HG03175 (cell line): ENCODE measurements at regions not wholly inside any gene's neighbourhood (a gene's known extent, or its start where the extent isn't known, plus 50 kb on each side); places are given as distances from the start of the nearest gene placed in this dataset.
A peak's percentile ranks its signal among the peaks of the same experiment; 100 is the strongest.

Experiments
- ATAC-seq: cut with Tn5 transposase; IDR thresholded peaks from one replicate; pipeline ENCODE4 v1.9.1; 2021; ENCODE audit warnings: mild to moderate bottlenecking, moderate library complexity; ENCODE audit not compliant: unreplicated experiment

GRCh38 chr4:144557404-144557803 is 88.6 kb upstream of the HHIP start:
- ATAC-seq, result no peak

DNA sequence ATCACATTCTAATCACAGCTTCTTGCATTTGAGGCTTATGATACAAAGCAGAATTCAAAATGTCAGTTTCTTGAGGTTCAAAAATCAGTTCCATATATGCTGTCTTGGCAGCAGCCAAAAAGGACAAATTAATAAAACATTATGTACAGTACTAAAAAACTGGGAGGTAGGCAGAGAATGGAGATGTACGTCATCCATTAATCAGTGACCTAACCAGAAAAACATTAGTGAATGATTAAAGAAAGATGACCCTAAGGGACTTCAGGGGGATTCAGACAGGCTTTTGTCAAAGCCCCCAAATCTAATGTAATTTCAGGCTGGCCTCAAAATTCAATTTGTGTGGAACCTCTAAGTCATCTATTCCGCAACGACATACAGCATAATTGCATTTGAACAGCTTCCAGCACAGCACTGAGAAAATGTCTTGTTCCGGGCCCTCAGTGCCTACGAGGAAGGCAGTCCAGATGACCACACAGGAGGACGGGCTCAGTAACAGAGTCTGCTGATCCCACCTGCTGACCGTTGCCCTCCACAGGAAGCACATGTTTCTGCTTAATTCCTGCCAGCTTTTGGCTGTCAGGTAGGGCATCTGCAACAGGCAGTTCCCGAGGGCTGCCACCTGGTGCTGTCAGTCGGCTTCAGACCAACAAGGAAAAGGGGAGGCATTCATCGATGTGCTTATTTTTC is 83.8 kb upstream of the HHIP start:
- ATAC-seq, result no peak

GRCh38 chr4:144564358-144564757 is 81.6 kb upstream of the HHIP start:
- no peak for ATAC-seq

GRCh38 chr4:144565527-144566195 is 80.3 kb upstream of the HHIP start:
- no peak for ATAC-seq

DNA sequence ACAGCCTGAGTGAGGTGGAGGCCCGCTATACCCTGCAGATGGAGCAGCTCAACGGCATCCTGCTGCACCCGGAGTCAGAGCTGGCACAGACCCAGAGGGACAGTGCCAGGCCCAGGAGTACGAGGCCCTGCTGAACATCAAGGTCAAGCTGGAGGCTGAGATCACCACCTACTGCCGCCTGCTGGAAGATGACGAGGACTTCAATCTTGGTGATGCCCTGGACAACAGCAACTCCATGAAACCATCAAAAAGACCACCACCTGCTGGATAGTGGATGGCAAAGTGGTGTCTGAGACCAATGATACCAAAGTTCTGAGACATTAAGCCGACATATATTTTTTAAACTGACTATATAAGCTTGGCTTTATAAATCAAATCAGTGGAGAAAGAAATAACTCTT is 73.3 kb upstream of the HHIP start:
- no peak for ATAC-seq

DNA sequence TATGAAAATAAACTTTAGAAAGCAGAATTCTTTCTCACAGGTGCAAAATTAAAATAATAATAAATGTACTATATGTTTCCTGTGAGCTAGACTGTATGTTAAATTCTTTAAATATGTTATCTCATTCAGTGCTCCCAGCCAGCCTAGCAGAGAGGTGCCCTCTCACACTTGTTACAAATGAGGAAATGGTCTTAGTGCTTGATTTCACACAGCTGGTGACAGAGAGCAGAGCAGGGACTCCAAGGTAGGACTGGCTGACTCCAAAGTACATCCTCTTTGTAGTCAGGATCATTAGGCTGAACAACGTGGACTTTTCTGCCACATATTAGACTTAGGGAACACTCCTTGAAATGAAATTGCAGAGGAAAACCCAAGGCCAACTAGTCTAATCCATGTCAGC is 72.0 kb upstream of the HHIP start:
- ATAC-seq, result peak; percentile 81

- ATAC-seq, result no peak
Observed at GRCh38 chr4:144574509-144574908, 71.4 kb upstream of the HHIP start.

- ATAC-seq, result no peak
Observed at GRCh38 chr4:144575181-144575580, 70.8 kb upstream of the HHIP start.

- ATAC-seq, result no peak
Observed at GRCh38 chr4:144578681-144579080, 67.3 kb upstream of the HHIP start.

DNA sequence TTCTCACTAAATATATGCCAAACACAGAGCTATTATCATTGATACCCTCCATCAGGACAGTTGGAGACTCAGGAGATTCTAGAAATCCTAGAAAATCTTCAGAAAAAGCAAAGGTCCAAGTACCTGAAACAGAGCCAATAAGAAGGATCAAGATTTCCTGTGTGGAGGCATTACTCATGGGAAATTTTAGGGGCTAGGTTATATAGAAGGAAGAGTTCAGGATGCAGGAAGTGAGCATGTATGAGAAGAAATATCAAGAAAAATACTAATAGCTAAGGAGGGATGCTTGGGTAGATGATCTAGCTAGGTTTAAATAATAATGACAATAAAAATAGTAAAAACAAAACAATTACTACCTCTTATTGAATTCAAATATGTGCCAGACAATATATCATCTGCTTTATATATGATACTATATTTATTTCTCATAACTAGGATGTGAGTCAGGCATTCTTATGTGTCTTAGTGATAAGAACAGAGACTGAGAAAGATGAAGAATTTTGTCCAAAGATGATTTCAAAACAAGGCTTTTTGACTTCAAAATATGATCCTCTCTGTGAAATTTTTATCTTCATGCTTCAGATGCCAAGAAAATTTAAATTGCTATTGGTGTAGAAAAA is 66.4 kb upstream of the HHIP start:
- no peak for ATAC-seq

GRCh38 chr4:144580430-144580829 is 65.5 kb upstream of the HHIP start:
- ATAC-seq, result no peak

DNA sequence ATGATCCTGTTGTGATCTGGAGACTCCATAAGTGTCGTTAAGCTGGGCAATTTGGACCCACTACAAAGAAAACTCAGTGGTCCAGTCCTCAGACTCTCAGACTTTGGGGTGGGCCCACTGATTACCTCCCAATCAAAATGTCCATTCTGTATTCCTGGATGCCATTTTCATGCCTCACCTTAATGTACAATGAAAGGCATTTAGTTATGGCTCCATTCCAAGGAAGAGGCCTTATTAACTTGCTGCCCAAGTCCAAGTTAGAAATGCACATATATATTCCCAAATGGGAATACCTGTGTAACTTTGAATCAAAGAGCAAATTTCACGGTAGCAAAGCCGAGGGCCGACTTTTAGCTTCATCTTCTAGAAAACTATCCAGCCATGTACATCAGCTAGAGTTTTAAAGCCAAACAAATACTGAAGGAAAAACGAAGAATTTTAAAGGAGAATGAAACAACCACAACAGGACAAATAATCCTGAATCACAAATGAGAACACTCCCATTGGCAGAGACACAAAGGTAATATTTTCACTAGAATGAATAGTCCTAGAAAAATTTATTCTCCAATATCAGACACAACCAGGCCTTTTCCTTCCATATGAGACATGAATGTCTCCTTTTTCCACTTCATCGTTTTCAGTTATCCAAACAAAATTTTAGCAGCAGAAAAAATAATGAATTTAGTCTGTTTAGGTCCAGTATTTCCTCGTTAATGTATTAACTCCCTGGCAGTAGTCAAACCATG is 63.7 kb upstream of the HHIP start:
- ATAC-seq, result no peak

DNA sequence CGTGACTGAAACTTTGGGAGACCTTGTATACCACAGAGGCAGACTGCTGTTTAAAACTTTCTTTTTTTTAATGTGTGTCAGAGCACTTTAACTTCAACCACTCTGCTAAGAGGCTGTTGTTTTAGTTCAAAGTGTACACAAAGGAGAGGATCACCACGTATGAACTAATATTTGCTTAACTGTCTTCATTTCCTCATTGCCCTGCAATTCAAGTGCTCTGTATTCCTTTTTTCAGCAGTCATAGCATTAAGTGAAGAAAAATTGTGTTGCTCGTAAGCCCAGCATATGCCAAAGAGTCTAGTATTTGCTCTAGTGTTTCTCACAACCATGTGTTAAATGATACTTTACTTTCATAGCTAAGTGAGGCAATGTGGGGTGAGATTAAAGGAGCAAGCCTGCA is 63.0 kb upstream of the HHIP start:
- no peak for ATAC-seq

- ATAC-seq, result no peak
Observed at GRCh38 chr4:144583658-144584057, 62.3 kb upstream of the HHIP start.

DNA sequence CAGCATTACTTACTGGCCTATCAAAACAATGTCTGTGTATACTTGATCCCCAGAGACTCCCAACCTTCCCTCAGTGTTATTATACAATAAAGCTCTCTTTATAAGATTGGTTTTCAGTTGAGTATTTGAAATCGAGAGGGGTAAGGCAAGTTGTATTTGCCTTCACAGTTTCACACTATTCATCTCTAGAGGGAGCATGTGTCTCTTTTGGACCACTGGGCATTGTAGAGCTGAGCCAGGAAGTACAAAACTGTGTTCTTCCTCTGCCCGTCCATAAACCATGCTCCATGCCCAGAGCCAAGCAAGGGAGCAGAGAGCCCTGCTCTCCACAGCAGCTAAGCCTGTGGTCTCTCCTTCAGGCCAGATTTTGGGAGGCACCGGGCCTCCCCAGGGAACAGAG is 61.5 kb upstream of the HHIP start:
- ATAC-seq, result no peak

DNA sequence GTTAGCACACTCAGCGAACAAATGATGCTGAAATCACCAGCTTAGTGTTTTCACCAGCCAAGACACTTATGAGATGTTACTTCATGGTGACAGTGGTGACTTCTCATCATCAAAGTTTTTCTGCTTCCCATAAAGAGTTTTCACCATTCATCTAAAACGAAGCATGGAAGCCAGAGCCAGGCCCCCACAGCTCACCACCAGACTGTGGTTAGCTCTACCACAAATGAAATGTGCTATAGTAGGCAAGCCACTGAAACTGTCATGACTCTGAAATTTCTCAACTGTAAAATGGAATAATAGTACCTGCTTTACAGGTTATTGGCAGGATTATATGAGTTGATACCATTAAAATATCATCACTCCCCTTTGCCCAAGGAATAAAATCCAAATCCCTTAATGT is 56.4 kb upstream of the HHIP start:
- ATAC-seq, result no peak

DNA sequence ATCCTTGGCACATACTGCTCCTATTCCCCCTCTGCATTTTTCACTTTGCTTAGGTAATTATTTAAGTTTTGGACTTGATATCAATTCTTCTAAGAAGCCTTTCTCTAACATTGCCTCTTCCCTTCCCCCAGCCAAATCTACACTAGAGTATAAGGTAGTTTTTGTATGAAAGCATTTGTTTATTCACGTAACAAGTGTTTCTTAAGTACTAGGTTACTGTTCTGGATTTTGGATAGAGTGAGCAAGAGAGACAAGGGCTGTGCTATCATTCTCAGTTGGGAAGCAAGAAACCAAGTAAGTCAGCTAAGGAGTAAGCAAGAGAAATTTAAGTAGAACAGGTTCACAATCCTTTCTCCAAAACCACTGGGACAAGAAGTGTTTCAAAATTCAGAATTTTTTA is 55.9 kb upstream of the HHIP start:
- ATAC-seq, result no peak

- ATAC-seq, result no peak
Observed at GRCh38 chr4:144591401-144591800, 54.6 kb upstream of the HHIP start.

DNA sequence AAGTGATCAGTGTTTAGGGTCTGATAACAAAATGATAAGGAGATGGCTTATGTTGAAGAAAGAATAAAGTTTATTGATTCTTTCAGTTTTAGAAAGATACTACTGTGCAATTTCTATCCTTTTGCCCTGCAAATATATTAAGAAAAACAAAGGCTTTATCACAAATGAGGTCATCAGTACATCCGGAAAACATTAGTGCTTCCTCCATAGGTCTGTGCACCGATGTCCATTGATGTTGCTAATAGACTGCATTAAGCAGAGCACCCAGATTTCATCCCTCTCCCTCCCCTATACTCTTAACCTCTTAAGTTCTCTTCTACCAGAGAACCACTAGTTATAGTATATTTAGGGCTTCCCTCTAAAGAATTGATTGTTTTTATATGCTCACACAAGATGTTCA is 53.7 kb upstream of the HHIP start:
- ATAC-seq, result no peak

GRCh38 chr4:144594471-144594986 is 51.4 kb upstream of the HHIP start:
- ATAC-seq, result no peak

GRCh38 chr4:144595681-144596080 is 50.3 kb upstream of the HHIP start:
- ATAC-seq, result no peak
